CD8-positive, alpha-beta memory T cell (primary cell): ENCODE measurements at regions not wholly inside any gene's neighbourhood (a gene's known extent, or its start where the extent isn't known, plus 50 kb on each side); places are given as distances from the start of the nearest gene placed in this dataset.
"Not testable (repeated sequence)": the region's sequence is repeated elsewhere in the genome, so short reads cannot be mapped to it uniquely, and the experiment has no call there.

Source experiments
- CTCF ChIA-PET: fragments of 350-600 bp; sonication (Branson Sonifier 250); formaldehyde crosslinking; loops from one replicate; lab custom pipeline; 2021; ENCODE audit warnings: antibody characterized with exemption; lab: Charles Lee
- POLR2A ChIA-PET: fragments of 350-600 bp; sonication (Branson Sonifier 250); formaldehyde crosslinking; loops from one replicate; lab custom pipeline; 2021; ENCODE audit warnings: antibody characterized with exemption; lab: Charles Lee
- DNase-seq, 5 donors: peaks; one replicate each; pipeline versions ENCODE4 v3.0.0 to v3.0.0-alpha.2; 2020 to 2022; ENCODE audit warnings: mixed read lengths in 1 of 5
- H3K27ac ChIP-seq: one replicate; pipeline ENCODE4 v1.7.0; 2013; ENCODE audit warnings: low read depth, mild to moderate bottlenecking, low read length, moderate library complexity
- H3K27me3 ChIP-seq: 2 replicates; pipeline ENCODE4 v1.7.0; 2013; ENCODE audit warnings: low read length, mild to moderate bottlenecking; ENCODE audit not compliant: insufficient read depth, poor library complexity, severe bottlenecking
- H3K36me3 ChIP-seq: 2 replicates; pipeline ENCODE4 v1.7.0; 2013; ENCODE audit warnings: mild to moderate bottlenecking, low read length, moderate library complexity; ENCODE audit not compliant: insufficient read depth
- H3K4me1 ChIP-seq: 2 replicates; pipeline ENCODE4 v1.7.0; 2013; ENCODE audit warnings: mild to moderate bottlenecking, low read length, moderate library complexity; ENCODE audit not compliant: insufficient read depth
- H3K4me3 ChIP-seq: 2 replicates; pipeline ENCODE4 v1.7.0; 2013; ENCODE audit warnings: mild to moderate bottlenecking, low read length
- H3K9me3 ChIP-seq: 2 replicates; pipeline ENCODE4 v1.7.0; 2013; ENCODE audit warnings: mild to moderate bottlenecking, low read length
- H3K27ac Mint-ChIP-seq, 8 donors: one replicate each; pipeline ENCODE4 v1.8.0; 2020 to 2021; ENCODE audit warnings: mixed read lengths in 8 of 8, mild to moderate bottlenecking in 6 of 8, inconsistent platforms in 3 of 8, moderate library complexity in 3 of 8
- H3K27me3 Mint-ChIP-seq, 2 donors: one replicate each; pipeline ENCODE4 v1.8.0; 2020 to 2021; ENCODE audit warnings: mixed read lengths in 2 of 2, mild to moderate bottlenecking in 1 of 2, moderate library complexity in 1 of 2
- H3K36me3 Mint-ChIP-seq, 3 donors: one replicate each; pipeline ENCODE4 v1.8.0; 2020 to 2021; ENCODE audit warnings: mixed read lengths in 3 of 3, inconsistent platforms in 1 of 3, mild to moderate bottlenecking in 1 of 3
- H3K4me1 Mint-ChIP-seq, 3 donors: one replicate each; pipeline ENCODE4 v1.8.0; 2020 to 2021; ENCODE audit warnings: mixed read lengths in 3 of 3, inconsistent platforms in 1 of 3, mild to moderate bottlenecking in 1 of 3
- H3K4me3 Mint-ChIP-seq, 7 donors: one replicate each; pipeline ENCODE4 v1.8.0; 2020 to 2021; ENCODE audit warnings: mixed read lengths in 7 of 7, mild to moderate bottlenecking in 6 of 7, moderate library complexity in 4 of 7, inconsistent platforms in 2 of 7
- H3K9me3 Mint-ChIP-seq, 5 donors: one replicate each; pipeline ENCODE4 v1.8.0; 2020 to 2022; ENCODE audit warnings: mixed read lengths in 5 of 5, mild to moderate bottlenecking in 3 of 5, moderate library complexity in 2 of 5, inconsistent platforms in 1 of 5

- Mint-ChIP-seq H3K9me3 (peaks cover 9 to 31% (median 17%) of the 10 kb centered on the region in 5 donors), H3K36me3 (no peaks in the 10 kb centered on the region), H3K27me3 (no peaks in the 10 kb centered on the region), H3K4me1 (no peaks in the 10 kb centered on the region), H3K4me3 (no peak overlapping the region), H3K27ac (no peak overlapping the region)
- Histone ChIP-seq H3K27me3 (no peaks in the 10 kb centered on the region), H3K4me1 (no peaks in the 10 kb centered on the region), H3K36me3 (no peaks in the 10 kb centered on the region), H3K4me3 (no peak overlapping the region), H3K27ac (no peak overlapping the region), H3K9me3 (no peaks in the 10 kb centered on the region)
- POLR2A ChIA-PET = no interaction called here
- CTCF ChIA-PET = no interaction called here
- no peak for DNase-seq
Observed at GRCh38 chr2:139544186-139544851, 764.1 kb upstream of the NXPH2 start.

GRCh38 chr2:139538332-139539020, 758.3 kb upstream of the NXPH2 start:
- H3K27me3 Mint-ChIP-seq, CTCF ChIA-PET, H3K4me3 Mint-ChIP-seq, H3K27me3 ChIP-seq, H3K4me3 ChIP-seq, H3K27ac Mint-ChIP-seq, H3K36me3 Mint-ChIP-seq, H3K27ac ChIP-seq, POLR2A ChIA-PET, H3K4me1 ChIP-seq, H3K9me3 ChIP-seq, DNase-seq, H3K4me1 Mint-ChIP-seq, H3K36me3 ChIP-seq: not testable (repeated sequence)
- H3K9me3 Mint-ChIP-seq = peaks cover 4 to 22% (median 11%) of the 10 kb centered on the region in 5 donors

- Mint-ChIP-seq H3K27me3 (no peaks in the 10 kb centered on the region), H3K4me3 (no peak overlapping the region), H3K27ac (no peak overlapping the region), H3K4me1 (no peaks in the 10 kb centered on the region), H3K9me3 (peaks cover 0 to 34% (median 9%) of the 10 kb centered on the region in 5 donors), H3K36me3 (no peaks in the 10 kb centered on the region)
- DNase-seq = no peak
- H3K9me3 ChIP-seq = peaks cover 8% of the 10 kb centered on the region
- no peaks in the 10 kb centered on the region for H3K27me3 ChIP-seq
- no peak overlapping the region for H3K4me3 ChIP-seq
- H3K36me3 ChIP-seq = no peaks in the 10 kb centered on the region
- no peaks in the 10 kb centered on the region for H3K4me1 ChIP-seq
- POLR2A ChIA-PET = no interaction called here
- CTCF ChIA-PET = no interaction called here
- no peak overlapping the region for H3K27ac ChIP-seq
Observed at GRCh38 chr2:139529080-139529479, 748.9 kb upstream of the NXPH2 start.

GRCh38 chr2:139526781-139527180, 746.6 kb upstream of the NXPH2 start:
- Histone ChIP-seq H3K36me3 (no peaks in the 10 kb centered on the region), H3K27me3 (no peaks in the 10 kb centered on the region), H3K4me1 (no peaks in the 10 kb centered on the region), H3K9me3 (peaks cover 4% of the 10 kb centered on the region), H3K27ac (no peak overlapping the region), H3K4me3 (no peak overlapping the region)
- Mint-ChIP-seq H3K27me3 (no peaks in the 10 kb centered on the region), H3K4me1 (no peaks in the 10 kb centered on the region), H3K9me3 (peaks cover 0 to 44% (median 9%) of the 10 kb centered on the region in 5 donors), H3K36me3 (no peaks in the 10 kb centered on the region), H3K4me3 (no peak overlapping the region), H3K27ac (no peak overlapping the region)
- POLR2A ChIA-PET = no interaction called here
- CTCF ChIA-PET = no interaction called here
- DNase-seq = no peak

- Mint-ChIP-seq H3K9me3 (peaks cover 4 to 36% (median 14%) of the 10 kb centered on the region in 5 donors), H3K4me3 (no peak overlapping the region), H3K36me3 (no peaks in the 10 kb centered on the region), H3K4me1 (no peaks in the 10 kb centered on the region), H3K27ac (no peak overlapping the region), H3K27me3 (no peaks in the 10 kb centered on the region)
- H3K4me1 ChIP-seq = no peaks in the 10 kb centered on the region
- POLR2A ChIA-PET = no interaction called here
- H3K4me3 ChIP-seq = no peak overlapping the region
- CTCF ChIA-PET = no interaction called here
- H3K36me3 ChIP-seq = no peaks in the 10 kb centered on the region
- H3K27ac ChIP-seq = no peak overlapping the region
- no peak for DNase-seq
- no peaks in the 10 kb centered on the region for H3K27me3 ChIP-seq
- no peaks in the 10 kb centered on the region for H3K9me3 ChIP-seq
Observed at GRCh38 chr2:139518321-139518720, 738.1 kb upstream of the NXPH2 start.

- ChIA-PET POLR2A (no interaction called here), CTCF (no interaction called here)
- Histone ChIP-seq H3K4me1 (no peaks in the 10 kb centered on the region), H3K36me3 (no peaks in the 10 kb centered on the region), H3K27ac (no peak overlapping the region), H3K9me3 (no peaks in the 10 kb centered on the region), H3K4me3 (no peak overlapping the region), H3K27me3 (no peaks in the 10 kb centered on the region)
- DNase-seq = no peak
- peaks cover 0 to 20% (median 8%) of the 10 kb centered on the region in 5 donors for H3K9me3 Mint-ChIP-seq
- no peaks in the 10 kb centered on the region for H3K36me3 Mint-ChIP-seq
- no peaks in the 10 kb centered on the region for H3K27me3 Mint-ChIP-seq
- H3K27ac Mint-ChIP-seq = no peak overlapping the region
- no peaks in the 10 kb centered on the region for H3K4me1 Mint-ChIP-seq
- no peak overlapping the region for H3K4me3 Mint-ChIP-seq
Observed at GRCh38 chr2:139514951-139515350, 734.8 kb upstream of the NXPH2 start.

- no peaks in the 10 kb centered on the region for H3K4me1 ChIP-seq
- no peaks in the 10 kb centered on the region for H3K27me3 ChIP-seq
- Mint-ChIP-seq H3K36me3 (no peaks in the 10 kb centered on the region), H3K9me3 (peaks cover 13 to 40% (median 22%) of the 10 kb centered on the region in 5 donors), H3K4me3 (no peak overlapping the region), H3K27ac (no peak overlapping the region), H3K27me3 (no peaks in the 10 kb centered on the region), H3K4me1 (no peaks in the 10 kb centered on the region)
- no peak overlapping the region for H3K4me3 ChIP-seq
- no peak for DNase-seq
- no peaks in the 10 kb centered on the region for H3K36me3 ChIP-seq
- no peak overlapping the region for H3K27ac ChIP-seq
- H3K9me3 ChIP-seq = no peaks in the 10 kb centered on the region
- POLR2A ChIA-PET = no interaction called here
- CTCF ChIA-PET = no interaction called here
Observed at GRCh38 chr2:139495851-139496250, 715.7 kb upstream of the NXPH2 start.

- no peak overlapping the region for H3K4me3 ChIP-seq
- Mint-ChIP-seq H3K4me1 (no peaks in the 10 kb centered on the region), H3K9me3 (peaks cover 8 to 39% (median 14%) of the 10 kb centered on the region in 5 donors), H3K4me3 (no peak overlapping the region), H3K36me3 (no peaks in the 10 kb centered on the region), H3K27me3 (no peaks in the 10 kb centered on the region), H3K27ac (no peak overlapping the region)
- H3K36me3 ChIP-seq = no peaks in the 10 kb centered on the region
- DNase-seq = no peak
- CTCF ChIA-PET = no interaction called here
- POLR2A ChIA-PET = no interaction called here
- H3K9me3 ChIP-seq = no peaks in the 10 kb centered on the region
- no peaks in the 10 kb centered on the region for H3K27me3 ChIP-seq
- H3K27ac ChIP-seq = no peak overlapping the region
- H3K4me1 ChIP-seq = no peaks in the 10 kb centered on the region
Observed at GRCh38 chr2:139492131-139492680, 712.0 kb upstream of the NXPH2 start.
